ENCODE measurements at regions not wholly inside any gene's neighbourhood (a gene's known extent, or its start where the extent isn't known, plus 50 kb on each side); places are given as distances from the start of the nearest gene placed in this dataset.

DNA sequence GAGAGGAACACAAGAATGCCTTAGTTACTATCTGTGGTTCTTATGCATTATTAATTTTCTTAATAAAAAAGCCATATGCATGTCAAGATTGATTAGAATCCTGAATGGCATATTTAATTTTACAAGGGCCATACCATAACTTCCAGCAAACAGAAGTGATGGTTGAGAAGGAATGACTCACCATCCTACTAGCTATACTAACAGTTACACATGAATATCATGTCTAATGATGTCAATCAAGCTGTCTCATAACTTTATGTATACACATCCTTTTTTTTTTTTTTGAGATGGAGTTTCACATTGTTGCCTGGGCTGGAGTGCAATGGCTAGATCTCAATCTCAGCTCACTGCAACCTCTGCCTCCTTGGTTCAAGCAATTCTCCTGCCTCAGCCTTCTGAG is 1123.9 kb downstream of the NLGN4Y start:
- DNase-seq (ENCODE audit: low spot score), result no peak

- DNase-seq (ENCODE audit: low spot score), result no peak
Observed at GRCh38 chrY:15650056-15650455, 1125.7 kb downstream of the NLGN4Y start.

- no peak for DNase-seq (ENCODE audit: low spot score)
Observed at GRCh38 chrY:15688531-15688930, 1164.2 kb downstream of the NLGN4Y start.

DNA sequence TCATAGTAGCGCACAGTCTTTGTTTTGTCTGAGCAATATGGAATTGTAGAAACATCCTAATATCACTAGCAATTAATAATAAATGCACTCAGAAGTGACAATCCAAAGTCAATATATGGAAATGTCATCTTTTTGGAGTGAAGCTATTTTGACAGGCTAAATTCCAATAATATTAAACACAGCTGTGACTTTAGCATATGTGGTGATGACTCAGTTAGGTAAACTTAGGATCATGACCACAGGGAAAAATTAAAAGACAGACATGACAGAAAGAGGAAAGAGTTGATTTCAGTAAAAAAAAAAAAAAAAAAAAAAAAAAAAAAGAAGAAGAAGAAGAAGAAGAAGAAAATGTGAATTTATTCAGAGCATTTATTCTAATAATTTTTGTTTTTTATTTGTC is 1165.7 kb downstream of the NLGN4Y start:
- no peak for DNase-seq (ENCODE audit: low spot score)

GRCh38 chrY:15702131-15702530 is 1177.8 kb downstream of the NLGN4Y start:
- DNase-seq (ENCODE audit: low spot score), result no peak

DNA sequence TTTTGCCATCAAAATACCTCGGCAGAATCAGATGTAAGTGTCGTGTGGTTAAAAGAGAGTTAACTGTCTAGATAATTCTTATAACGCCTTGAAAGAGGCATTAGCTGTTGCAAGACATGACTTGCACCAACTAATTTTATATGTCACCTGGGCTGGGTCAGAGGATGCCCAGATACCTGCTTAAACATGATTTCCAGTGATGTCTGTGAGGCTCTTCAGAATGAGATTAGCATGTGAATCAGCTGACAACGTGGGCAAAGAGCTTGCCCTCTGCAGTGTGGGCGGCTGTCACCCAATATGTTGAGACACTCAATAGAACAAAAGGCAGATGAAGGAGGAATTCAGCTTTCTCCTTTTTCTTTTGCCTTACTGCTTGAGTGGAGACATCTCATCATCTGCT is 1180.6 kb downstream of the NLGN4Y start:
- DNase-seq (ENCODE audit: low spot score), result no peak

- no peak for DNase-seq (ENCODE audit: low spot score)
Observed at GRCh38 chrY:15749533-15750433, 1225.5 kb downstream of the NLGN4Y start.

- DNase-seq (ENCODE audit: low spot score), result no peak
Observed at GRCh38 chrY:15751001-15751400, 1226.7 kb downstream of the NLGN4Y start.

GRCh38 chrY:15756266-15756665 is 1231.9 kb downstream of the NLGN4Y start:
- no peak for DNase-seq (ENCODE audit: low spot score)

GRCh38 chrY:15773579-15773978 is 1249.2 kb downstream of the NLGN4Y start:
- DNase-seq (ENCODE audit: low spot score), result no peak

- no peak for DNase-seq (ENCODE audit: low spot score)
Observed at GRCh38 chrY:15775880-15776279, 1251.6 kb downstream of the NLGN4Y start.

DNA sequence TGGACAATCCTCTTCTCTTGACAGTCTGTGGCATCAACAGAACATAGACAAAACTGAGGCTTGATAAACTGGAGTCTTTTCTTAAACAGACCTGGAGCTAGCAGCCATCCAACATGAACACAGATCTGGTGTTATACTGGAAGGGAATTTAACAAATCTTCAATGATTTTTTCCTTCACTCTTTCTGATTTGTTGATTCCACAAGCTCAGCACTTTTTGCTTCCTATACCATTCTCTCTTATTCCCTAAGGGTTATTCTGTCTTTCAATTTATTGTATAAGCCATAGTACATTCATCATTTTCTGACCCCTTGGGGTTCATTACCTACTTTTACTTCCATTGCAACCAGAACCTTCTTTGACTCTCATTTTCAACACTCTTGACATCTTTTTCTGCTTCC is 1255.6 kb downstream of the NLGN4Y start:
- DNase-seq (ENCODE audit: low spot score), result no peak

GRCh38 chrY:15800021-15800420 is 1275.7 kb downstream of the NLGN4Y start:
- no peak for DNase-seq (ENCODE audit: low spot score)

GRCh38 chrY:15805985-15806384 is 1281.7 kb downstream of the NLGN4Y start:
- no peak for DNase-seq (ENCODE audit: low spot score)

DNA sequence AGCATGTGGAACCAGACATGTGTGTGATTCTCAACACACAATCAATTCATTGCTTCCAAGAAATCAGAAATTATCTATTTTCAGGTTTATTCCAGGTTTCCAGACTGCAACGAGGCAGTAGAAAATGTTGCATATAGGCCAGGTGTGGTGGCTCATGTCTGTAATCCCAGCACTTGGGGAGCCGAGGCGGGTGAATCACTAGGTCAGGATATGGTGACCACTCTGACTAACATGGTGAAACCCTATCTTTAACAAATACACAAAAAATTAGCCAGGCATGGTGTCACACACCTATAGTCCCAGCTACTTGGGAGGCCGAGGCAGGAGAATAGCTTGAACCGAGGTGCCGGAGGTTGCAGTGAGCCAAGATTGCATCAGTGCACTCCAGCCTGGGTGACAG is 1289.9 kb downstream of the NLGN4Y start:
- DNase-seq (ENCODE audit: low spot score), result no peak
